ENCODE measurements at regions not wholly inside any gene's neighbourhood (a gene's known extent, or its start where the extent isn't known, plus 50 kb on each side); places are given as distances from the start of the nearest gene placed in this dataset.

DNA sequence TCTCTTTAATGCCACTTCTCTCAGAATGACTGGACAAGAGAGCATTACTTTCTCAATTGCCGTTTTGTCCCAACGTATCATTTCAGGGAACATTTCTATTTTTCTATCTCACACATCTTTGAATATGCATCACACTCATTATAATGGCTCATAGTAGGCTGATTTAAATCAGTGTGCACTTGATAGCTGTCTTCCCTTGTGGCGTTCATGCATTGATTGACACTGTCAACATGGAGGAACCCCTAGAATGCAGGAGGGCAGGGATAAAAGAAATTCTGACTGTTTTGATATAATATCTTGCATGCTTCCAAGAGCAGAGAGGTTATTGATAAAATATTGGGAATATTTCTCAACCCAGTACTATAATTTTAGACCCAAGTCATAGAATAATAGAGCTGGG, 1528.9 kb upstream of the FLRT2 start:
- DNase-seq (ENCODE audit: low read depth), result no peak

DNA sequence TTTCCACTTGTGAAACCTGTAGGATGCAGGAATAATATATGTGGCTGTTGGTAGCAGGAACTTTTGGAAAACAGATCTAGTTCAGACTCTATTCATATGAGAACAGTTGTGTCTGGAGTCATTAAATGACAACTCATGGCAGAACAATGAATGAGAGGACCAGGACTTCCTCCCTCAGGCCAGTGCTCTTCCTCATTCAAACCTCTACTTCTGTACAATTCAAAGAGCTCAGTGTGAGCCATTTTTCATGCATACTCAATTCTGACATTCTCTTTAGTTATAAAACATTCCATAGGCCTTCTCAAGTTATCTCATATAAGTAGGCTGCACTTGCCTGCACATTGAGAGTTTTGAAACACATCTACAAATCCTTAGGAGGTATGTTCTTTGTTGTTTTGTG, 1526.6 kb upstream of the FLRT2 start:
- no peak for DNase-seq (ENCODE audit: low read depth)

DNA sequence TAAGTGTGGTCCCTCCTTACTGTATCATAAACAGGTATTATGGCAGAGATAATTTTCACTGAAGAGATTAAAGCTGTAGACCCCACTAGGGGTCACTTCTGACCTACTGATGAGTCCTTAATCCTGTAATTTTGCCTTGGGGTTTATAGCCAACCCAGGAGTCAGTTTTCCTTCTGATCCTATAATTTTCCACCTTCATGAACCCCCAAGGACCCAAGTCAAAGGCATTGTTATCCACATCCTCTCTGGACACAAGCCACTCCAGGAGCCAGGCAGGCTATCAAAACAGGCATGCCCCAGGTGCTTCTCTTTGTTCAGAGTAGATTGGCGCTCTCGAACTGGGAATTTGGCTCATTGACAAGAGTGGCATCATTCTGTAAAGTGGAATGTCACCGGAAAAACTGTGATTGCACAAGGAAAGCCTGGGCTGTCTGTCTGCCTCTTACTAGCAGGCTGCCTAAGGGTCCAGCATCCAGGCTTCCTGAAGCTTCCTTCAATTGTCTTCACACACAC, 1523.2 kb upstream of the FLRT2 start:
- DNase-seq (ENCODE audit: low read depth), result no peak

DNA sequence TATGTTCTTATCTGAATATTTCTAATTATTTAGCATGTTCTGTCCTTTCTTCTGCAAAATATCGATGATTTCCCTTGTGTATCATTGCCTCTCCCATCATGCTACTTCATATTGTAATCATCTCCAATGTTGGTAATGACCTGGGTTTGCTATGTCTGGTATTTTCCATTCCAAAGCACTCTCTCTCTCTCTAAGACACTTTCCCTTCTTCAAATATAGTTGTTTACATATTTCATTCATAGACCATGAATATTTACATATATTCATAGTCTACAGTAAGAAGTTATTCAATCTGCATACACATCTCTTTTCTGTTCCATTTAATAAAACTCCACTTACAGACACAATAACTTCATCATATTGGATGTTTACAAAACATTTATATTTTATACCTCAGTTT, 1516.5 kb upstream of the FLRT2 start:
- DNase-seq (ENCODE audit: low read depth), result no peak

DNA sequence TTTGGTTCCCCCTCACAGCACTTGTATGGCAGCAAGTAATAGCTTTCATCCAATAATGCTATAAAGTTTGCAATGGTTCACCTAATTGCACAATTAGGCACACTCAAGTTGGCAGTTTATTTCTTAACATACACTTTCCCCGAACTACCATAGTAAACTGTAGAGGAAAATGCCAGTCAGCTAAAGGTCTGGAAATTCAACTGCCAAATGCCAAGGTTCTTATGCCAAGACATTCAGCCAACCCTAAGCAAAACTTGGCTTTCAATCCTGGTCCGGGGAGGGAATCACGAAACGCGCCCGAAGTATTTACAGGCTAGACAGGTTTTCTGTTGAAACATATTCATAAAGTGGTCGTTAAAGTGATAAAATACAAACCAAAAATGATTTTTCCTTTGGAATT, 1512.4 kb upstream of the FLRT2 start:
- DNase-seq (ENCODE audit: low read depth), result no peak

DNA sequence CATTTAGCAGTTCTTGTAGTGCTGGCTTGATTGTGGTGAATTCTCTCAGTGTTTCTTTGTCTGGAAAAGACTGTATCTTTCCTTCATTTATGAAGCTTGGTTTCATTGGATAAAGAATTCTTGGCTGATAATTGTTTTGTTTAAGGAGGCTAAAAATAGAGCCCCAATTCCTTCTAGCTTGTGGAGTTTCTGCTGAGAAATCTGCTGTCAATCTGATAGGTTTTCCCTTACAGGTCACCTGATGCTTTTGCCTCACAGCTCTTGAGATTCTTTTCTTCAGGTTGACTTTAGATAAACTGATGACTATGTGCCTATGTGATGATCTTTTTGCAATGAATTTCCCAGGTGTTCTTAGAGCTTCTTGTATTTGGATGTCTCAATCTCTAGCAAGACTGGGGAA, 1508.5 kb upstream of the FLRT2 start:
- no peak for DNase-seq (ENCODE audit: low read depth)

DNA sequence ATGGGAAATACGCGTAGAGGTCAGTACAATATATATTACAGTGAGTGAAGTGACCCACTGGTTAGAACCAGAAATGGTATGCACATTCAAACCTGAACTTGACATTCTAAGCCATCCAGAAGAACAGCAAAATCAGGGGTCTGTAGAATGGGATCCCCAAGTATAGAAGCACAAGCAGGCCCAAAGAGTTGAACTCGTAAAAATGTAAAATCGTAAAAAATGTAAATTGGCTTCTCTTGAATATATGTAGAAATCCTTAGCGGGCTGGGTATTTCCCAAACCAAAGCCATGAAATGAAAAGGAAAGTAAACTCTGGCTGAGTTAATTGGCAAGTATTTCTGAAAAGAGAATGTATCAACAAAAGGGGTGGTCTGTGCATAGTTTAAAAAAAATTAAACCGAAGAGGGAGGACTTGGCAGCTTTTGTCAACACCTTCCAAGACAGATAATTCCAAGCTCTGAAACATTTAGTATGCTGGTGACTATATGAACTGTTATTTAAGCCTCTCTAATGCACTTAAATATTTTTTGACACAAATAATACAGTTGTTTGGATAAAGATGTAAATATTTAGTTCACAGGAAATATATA, 1505.6 kb upstream of the FLRT2 start:
- DNase-seq (ENCODE audit: low read depth), result no peak

DNA sequence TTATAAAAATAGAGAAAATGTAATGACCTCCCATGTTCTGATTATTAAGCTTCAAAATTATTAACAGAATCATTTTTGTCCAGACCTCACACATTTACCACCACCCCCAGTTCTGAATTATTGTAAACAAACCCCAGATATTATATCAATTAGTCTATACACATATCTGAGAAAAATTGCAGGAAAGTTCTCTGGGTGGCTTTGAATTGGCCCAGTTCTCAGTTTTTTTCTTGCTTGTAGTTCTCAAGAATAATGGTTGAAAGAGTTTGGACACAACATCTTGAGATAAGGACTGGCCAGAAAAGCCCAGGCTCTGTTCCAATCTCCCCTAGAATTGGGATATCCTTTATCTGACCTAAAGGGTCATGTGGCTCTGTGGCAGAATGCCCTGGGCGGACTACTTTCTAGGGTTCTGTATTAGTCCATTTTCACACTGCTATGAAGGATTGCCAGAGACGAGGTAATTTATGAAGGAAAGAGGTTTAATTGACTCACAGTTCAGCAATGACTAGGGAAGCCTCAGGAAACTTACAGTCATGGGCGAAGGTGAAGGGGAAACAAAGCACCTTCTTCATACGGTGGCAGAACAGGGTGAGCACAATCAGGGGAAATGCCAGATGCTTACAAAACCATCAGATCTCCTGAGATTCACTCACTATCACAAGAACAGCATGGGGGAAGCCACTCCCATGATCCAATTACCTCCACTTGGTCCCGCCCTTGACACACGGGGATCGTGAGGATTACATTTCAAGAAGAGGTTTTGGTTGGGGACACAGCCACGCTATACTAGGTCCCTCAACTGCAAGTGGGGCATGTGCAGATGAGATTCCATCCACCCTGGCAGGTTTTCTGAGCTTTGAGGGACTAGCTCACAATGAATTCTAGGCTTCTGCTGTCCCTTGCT, 1504.6 kb upstream of the FLRT2 start:
- no peak for DNase-seq (ENCODE audit: low read depth)

DNA sequence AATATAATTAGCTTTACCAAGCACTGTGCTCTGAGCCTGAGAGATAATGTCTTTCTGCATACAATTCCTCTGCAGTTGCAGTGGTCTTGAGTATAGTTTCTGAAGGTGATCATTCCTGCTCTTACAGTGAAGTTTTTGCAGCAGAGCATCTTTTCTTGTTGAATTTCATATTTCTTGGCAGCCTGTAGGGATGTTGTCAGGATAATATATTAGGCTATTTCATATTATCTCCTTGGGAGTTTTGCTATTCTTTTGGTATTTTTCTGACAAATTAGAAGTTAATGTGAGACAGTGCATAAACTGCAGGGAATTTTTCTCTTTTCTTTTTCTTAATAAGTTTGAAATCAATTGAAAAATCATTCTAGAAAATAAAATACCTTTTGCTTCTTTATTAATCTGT, 1502.6 kb upstream of the FLRT2 start:
- DNase-seq (ENCODE audit: low read depth), result no peak

DNA sequence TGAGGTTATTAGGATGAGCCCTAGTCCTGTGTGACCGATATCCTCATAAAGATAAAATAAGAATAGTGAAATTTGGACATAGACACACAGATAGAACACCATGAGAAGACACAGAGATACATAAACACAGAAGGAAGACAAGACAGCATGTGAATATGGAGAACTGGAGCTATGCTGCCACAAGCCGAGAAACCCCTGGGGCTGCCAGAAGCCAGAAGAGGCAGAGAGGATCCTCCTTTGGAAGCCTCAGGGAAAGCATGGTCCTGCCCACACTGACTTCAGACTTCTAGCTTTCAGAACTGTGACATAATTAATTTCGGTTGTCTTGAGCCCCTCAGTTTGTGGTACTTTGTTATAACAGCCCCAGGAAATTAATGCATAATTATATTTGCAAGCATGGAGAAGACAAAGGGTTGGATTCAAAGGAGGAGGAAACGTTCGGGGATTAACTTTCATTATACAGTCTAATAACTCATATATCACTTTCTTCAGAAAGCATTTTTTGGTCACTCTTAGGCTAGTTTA, 1501.8 kb upstream of the FLRT2 start:
- no peak for DNase-seq (ENCODE audit: low read depth)

DNA sequence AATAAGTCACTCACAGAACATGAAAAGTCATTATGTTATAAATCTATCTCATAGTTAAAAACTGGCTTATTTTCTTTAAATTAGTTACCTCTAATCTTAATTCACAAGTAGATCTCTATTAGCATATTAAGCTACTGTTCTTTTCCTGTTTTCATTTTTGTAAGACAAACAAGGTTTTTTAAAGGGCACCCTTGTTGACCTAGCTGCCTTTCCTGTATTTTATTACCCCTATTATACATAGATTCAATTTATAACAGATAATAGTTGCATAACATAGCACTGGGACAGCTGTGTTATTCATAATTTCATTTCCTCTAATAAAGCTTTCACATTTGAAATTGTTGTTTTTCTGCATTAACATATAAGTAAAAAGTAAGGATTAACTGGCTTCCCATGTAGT, 1500.7 kb upstream of the FLRT2 start:
- no peak for DNase-seq (ENCODE audit: low read depth)

DNA sequence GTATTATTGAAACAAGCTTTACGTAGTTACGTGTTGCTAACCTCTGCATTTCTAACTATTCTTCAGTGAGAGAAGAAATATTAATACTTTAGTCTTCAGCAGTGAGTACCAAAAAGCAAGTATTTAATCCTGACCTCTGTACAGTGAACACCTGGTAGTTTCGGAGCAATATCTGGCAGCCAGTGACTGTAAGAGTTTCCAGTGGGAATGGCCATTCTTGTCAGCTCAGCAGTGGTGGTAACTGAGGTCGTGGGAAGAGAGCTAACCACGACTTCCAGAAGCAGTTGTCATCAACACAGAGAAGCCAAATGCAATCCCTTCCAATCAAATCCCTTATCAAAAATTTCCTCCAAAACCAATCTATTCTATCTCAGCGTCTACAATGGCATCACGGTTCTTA, 1500.2 kb upstream of the FLRT2 start:
- DNase-seq (ENCODE audit: low read depth), result no peak

DNA sequence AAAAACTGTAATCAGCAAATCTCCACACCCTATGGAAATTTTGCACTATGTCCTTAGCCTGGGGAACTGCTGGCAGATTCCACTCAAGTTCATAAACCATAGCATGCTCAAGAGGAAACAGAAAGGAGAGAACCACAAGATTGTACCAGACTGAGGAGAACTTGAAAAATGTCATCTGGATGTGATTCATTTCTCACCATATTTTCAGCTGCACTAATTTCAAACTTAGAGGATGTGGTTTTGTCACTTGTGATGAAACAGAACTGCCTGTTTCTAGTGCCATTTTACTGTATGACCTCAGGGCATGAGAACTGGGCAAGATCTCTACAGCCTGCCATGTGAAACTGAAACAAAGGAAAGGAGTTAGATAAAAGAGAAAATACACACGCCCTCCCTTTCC, 1493.1 kb upstream of the FLRT2 start:
- DNase-seq (ENCODE audit: low read depth), result no peak

DNA sequence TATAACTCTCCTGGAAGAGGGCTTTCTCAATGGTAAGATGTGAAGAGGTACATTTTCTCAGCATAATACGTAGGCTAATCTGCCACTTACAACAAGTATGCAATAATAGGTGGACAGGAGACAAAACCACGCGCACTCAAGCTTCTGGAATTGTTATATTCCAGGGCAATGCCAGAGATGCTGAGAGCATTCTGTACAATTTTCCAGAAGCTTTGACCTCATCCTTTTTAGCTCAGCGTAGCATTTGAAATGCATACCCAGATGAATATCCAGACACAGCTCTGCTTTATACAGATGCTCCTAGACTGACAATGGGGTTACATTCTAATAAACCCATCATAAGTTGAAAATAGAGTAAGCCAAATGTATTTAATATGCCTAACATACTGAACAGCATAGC, 1492.4 kb upstream of the FLRT2 start:
- DNase-seq (ENCODE audit: low read depth), result no peak

DNA sequence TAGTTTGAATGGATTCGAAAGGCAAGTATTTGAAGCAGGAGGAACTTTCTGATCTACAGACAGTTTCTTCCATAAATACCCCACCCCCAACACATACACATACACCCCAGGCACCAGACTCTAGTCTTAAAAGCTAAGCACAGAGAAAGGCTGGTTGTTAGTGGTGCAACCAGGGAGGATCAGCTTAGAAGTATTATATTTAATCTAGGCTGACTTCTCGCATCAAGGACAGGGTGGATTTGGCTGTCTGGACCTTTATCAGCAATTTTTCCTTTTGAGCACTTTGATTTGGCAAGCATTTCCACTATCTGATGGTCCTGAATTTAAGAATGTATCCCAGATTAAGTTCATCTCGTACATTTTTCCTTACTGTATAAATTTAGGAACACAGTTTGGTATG, 1489.8 kb upstream of the FLRT2 start:
- DNase-seq (ENCODE audit: low read depth), result no peak

DNA sequence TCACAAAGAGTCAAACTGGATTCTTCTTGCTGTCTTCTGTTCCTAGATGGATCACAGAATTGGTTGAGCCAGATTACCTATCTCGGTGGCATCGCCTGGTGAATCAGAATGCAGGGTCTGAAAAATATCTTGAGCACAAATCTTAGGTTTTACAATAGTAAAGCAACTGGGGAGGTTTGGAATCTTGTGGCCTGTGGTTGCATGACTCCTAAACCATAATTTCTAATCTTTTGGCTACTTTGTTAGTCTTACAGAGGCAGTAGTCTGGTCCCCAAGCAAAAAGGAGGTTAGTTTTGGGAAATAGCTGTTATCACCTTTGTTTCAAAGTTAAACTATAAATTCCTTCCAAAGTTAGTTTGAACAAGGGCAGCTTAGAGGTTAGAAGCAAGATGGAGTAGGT, 1488.5 kb upstream of the FLRT2 start:
- no peak for DNase-seq (ENCODE audit: low read depth)

DNA sequence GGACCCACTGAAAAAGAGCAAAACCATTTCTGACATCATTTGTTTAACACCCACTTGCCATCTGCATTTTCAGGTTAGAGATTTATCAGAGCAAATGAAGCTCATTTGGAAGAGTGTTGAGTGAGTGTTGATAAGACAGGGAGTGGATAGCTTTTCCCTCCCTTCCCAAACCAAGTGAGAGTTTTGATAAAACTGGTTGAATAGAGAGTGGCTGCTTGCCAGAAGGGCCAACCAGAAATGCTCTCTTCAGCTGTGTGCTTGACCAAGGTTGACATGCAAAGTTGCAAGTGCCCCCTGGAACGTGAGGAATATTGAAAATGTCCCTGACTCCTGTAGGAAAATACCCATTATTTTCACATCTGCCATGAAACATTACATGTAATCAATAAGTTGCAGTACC, 1487.0 kb upstream of the FLRT2 start:
- DNase-seq (ENCODE audit: low read depth), result no peak

DNA sequence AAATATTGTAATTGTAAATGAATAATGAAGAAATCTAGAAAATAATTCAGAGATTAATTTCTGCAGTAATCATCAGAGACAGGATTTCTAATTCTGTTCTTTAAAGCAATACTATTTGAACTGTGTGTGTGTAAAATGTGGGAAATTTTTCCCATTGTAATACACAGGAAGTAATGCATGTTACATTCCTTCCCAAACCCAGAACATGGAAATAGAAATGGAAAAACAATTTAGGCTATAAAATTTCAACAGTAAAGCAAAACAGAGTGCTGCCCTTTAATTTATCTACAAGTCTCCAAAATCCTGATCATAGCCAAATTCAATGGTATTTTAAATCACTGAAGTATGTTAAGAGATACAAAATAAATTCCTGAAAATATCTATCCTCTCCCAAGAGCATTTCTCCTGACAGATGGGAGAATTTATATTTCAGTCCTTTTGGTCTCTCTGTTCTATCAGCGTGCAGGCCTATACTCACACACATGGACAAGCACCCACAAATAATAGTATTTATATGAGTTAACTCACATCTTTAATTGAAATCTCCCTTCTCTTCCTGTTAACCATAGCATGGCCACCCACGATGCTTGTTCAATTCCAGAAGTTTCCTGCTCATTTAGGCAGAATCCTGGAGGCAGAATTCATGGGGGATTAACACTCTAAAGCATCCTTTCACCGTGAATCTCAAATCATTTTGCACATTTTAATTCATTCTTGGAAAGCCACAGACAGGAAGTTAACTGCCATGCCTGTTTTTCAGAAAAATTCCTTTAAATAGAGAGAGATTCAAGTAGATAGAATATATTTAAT, 1465.4 kb upstream of the FLRT2 start:
- no peak for DNase-seq (ENCODE audit: low read depth)

DNA sequence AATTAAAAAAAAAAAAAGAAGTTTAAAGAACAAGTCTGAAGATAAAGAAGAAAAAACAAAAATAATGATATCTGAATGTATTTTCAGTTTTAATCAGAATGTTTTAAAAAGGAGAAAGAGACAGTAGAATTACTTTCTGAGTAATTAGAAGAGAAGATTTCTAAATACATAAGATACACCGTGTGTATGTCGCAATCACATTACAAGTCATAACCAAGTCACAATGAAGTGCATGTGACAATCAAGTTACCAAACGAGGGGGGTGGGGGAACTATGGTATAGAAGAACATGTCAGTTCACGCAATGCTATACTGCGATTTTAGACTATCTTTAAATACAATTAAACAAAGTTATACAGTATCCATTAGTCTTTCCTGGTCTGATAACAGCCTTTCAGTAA, 1464.1 kb upstream of the FLRT2 start:
- no peak for DNase-seq (ENCODE audit: low read depth)

DNA sequence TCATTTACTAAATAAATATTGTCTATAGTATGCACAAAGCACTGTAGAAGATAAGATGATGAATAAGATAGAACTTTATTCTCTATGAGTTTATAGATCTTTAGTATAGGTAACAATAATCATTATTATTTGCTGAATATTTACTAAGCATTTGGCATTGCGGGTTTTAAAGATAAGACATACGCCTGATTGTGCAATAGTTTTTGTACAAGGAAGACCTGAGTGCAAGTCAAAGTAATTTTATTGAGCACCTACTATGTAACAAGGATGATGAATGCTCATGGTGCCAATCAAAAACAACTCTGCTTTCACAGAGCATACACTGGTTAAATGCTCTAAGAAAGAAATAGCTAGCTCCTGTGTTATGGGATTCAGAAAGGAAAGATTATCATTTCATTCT, 1461.7 kb upstream of the FLRT2 start:
- DNase-seq (ENCODE audit: low read depth), result no peak

DNA sequence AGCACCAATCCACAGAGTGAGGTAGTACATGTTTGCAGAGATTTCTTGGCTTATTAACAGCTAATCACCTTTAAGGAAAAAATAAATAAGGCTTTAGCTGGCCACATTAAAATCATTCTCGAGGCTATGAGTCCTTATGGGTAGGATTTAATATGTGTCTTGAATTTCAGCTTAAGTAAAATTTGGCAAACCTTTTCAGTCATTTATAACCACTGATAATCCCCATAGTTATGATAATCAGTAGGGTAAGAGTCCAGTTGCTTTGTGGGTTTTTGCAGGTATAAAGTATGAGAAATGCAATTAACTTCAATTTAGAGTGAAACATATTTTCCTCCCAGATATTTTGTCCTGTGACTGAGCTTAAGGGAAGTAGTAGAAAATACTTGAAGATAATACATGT, 1458.9 kb upstream of the FLRT2 start:
- DNase-seq (ENCODE audit: low read depth), result no peak

DNA sequence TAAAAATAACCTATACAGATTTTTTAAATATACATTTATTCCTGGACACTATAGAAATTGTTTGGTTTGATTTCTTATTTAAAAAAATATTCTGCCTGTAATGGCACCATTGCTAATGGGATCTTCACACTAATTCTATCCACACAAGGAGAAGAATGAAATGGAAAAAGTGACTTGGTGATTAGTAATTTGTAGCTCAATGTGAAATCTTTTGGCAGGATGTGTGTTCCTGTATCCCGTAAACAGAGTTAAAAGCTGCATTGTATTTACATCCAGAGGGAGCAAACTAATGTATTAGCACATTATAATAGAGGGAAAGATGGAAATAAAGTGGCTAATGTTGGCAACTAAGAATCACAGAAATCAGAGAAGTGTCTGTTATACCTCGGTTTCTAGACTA, 1455.3 kb upstream of the FLRT2 start:
- no peak for DNase-seq (ENCODE audit: low read depth)

DNA sequence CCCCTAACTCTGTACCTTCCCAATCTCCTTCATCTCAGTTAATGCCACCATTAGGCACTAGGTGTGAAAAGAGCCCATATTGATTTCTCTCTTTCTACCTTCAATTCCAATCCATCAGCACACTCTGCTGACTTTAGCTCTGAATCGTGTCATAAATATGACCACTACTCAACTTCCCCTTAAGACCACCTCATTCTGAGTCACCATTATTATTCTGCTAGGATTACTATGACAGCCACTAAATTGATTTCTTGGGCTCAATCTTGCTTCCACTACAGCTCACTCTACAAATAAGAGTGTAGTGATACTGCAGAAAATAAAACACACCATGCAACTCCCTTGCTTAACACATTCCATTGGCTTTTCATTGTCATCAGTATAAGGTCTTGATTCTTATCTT, 1449.0 kb upstream of the FLRT2 start:
- DNase-seq (ENCODE audit: low read depth), result no peak
